ENCODE measurements at regions not wholly inside any gene's neighbourhood (a gene's known extent, or its start where the extent isn't known, plus 50 kb on each side); places are given as distances from the start of the nearest gene placed in this dataset.

DNA sequence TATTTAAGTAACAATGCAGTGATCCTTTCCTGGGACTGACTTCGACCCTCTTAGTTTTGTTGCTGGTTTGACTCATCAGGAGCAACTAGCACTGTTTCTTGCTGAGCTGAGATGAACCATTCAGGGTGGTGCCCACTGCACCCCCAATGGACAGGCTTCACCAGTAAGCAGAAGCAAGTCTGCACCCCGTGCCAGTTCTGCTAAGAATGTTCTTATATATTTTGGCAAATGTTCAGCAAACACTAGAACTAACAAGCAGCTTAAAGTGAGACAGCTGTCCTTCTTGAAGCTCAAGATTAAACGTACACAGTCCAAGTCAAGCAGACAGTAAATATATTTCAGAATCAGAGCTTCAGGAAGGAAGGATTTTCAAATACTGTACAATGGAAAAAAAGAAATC is 561.3 kb upstream of the CDH4 start:
- Histone ChIP-seq H3K9me3 (no peaks in the 10 kb centered on the region), H3K36me3 (ENCODE audit: low read depth) (no peaks in the 10 kb centered on the region), H3K4me1 (ENCODE audit: low read depth) (no peaks in the 10 kb centered on the region), H3K4me3 (no peak overlapping the region)
- TF ChIP-seq, protein P1, sequence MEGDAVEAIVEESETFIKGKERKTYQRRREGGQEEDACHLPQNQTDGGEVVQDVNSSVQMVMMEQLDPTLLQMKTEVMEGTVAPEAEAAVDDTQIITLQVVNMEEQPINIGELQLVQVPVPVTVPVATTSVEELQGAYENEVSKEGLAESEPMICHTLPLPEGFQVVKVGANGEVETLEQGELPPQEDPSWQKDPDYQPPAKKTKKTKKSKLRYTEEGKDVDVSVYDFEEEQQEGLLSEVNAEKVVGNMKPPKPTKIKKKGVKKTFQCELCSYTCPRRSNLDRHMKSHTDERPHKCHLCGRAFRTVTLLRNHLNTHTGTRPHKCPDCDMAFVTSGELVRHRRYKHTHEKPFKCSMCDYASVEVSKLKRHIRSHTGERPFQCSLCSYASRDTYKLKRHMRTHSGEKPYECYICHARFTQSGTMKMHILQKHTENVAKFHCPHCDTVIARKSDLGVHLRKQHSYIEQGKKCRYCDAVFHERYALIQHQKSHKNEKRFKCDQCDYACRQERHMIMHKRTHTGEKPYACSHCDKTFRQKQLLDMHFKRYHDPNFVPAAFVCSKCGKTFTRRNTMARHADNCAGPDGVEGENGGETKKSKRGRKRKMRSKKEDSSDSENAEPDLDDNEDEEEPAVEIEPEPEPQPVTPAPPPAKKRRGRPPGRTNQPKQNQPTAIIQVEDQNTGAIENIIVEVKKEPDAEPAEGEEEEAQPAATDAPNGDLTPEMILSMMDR (IDR thresholded peaks at IDR 0.05): no peak
- intact Hi-C loops (cut with DNase I, micrococcal nuclease): no loop called here
- DNase-seq (no peak), ATAC-seq (no peak)

DNA sequence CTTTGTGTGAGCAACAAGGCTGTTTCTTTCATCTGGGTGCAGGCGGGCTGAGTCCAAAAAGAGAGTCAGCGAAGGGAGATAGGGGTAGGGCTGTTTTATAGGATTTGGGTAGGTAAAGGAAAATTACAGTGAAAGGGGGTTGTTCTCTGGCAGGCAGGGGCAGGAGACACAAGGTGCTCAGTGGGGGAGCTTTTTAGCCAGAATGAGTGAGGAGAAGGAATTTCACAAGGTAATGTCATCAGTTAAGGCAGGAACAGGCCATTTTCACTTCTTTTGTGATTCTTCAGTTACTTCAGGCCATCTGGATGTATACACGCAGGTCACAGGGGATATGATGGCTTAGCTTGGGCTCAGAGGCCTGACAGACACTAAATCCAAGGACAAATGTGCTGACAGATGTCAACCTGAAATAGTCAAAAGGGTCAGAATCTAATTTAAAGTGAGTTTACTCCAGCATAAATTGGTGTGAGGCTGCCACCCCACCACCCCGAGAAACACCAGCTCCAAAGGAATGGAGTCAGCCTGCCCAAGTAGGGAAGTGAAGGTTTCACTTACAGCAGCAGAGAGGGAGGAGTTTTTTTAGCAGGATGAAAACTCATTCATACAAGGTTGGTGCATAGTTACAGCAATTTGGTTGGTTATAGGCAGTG is 560.0 kb upstream of the CDH4 start:
- DNase-seq (no peak), ATAC-seq (no peak)
- TF ChIP-seq, protein P1 (IDR thresholded peaks at IDR 0.05): no peak
- Histone ChIP-seq H3K9me3 (no peaks in the 10 kb centered on the region), H3K36me3 (ENCODE audit: low read depth) (no peaks in the 10 kb centered on the region), H3K4me1 (ENCODE audit: low read depth) (no peaks in the 10 kb centered on the region), H3K4me3 (no peak overlapping the region)
- intact Hi-C loops (cut with DNase I, micrococcal nuclease): no loop called here

GRCh38 chr20:60693496-60694133 is 558.4 kb upstream of the CDH4 start:
- Histone ChIP-seq H3K4me3 (no peak overlapping the region), H3K36me3 (ENCODE audit: low read depth) (no peaks in the 10 kb centered on the region), H3K4me1 (ENCODE audit: low read depth) (no peaks in the 10 kb centered on the region), H3K9me3 (no peaks in the 10 kb centered on the region)
- DNase-seq: no peak
- ATAC-seq: no peak
- TF ChIP-seq, protein P1 (IDR thresholded peaks at IDR 0.05): no peak
- intact Hi-C loops (cut with DNase I, micrococcal nuclease): no loop called here

GRCh38 chr20:60694763-60695162 is 557.3 kb upstream of the CDH4 start:
- H3K4me3 ChIP-seq: no peak overlapping the region
- DNase-seq (no peak), ATAC-seq (no peak)
- TF ChIP-seq, protein P1 (IDR thresholded peaks at IDR 0.05): no peak
- H3K4me1 ChIP-seq (ENCODE audit: low read depth): no peaks in the 10 kb centered on the region
- H3K9me3 ChIP-seq: no peaks in the 10 kb centered on the region
- intact Hi-C loops (cut with DNase I, micrococcal nuclease): no loop called here
- H3K36me3 ChIP-seq (ENCODE audit: low read depth): no peaks in the 10 kb centered on the region

- DNase-seq (no peak), ATAC-seq (no peak)
- H3K4me3 ChIP-seq: no peak overlapping the region
- H3K4me1 ChIP-seq (ENCODE audit: low read depth): no peaks in the 10 kb centered on the region
- H3K9me3 ChIP-seq: no peaks in the 10 kb centered on the region
- TF ChIP-seq, protein P1 (IDR thresholded peaks at IDR 0.05): no peak
- H3K36me3 ChIP-seq (ENCODE audit: low read depth): no peaks in the 10 kb centered on the region
- intact Hi-C loops (cut with DNase I, micrococcal nuclease): no loop called here
Measured at GRCh38 chr20:60695226-60696000, 556.6 kb upstream of the CDH4 start.
